HG03064 (cell line): ENCODE measurements at regions not wholly inside any gene's neighbourhood (a gene's known extent, or its start where the extent isn't known, plus 50 kb on each side); places are given as distances from the start of the nearest gene placed in this dataset.
"Not testable (repeated sequence)": the region's sequence is repeated elsewhere in the genome, so short reads cannot be mapped to it uniquely, and the experiment has no call there.

Experiments
- ATAC-seq: cut with Tn5 transposase; IDR thresholded peaks from one replicate; pipeline ENCODE4 v1.9.1; 2021; ENCODE audit warnings: low read depth; ENCODE audit not compliant: unreplicated experiment

- no peak for ATAC-seq
Measured at GRCh38 chr2:64905338-64906024, 83.7 kb upstream of the SLC1A4 start.

DNA sequence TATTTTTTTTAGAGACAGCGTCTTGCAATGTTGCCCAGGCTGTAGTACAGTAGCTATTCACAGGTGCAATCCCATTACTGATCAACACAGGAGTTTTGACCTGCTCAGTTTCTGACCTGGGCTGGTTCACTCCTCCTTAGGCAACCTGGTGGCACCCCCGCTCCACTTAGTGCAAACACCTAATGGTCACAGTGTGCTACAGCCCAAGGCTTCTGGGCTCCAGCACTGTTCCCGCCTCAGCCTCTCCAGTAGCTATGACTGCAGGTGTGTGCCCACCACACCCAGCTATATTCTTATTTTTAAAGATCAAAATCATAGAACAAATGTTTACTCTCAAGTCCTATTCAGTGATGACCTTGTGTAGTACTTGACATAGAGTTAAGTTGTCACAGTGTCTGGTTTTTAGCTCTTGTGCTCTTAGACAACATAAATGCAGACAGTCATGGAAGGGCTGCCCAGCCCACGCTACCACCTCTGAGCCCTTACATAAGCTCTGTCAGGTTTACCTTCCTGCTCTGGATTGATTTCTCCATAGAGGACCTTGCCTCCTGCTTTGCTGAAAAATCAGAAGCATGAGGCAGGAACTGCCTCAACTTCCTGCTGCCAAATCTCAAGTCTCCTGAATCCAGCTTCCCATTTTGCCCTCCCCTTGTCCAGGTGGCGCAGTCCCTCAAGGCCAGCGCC lies 82.2 kb upstream of the SLC1A4 start:
- ATAC-seq, result no peak

GRCh38 chr2:64908406-64908805 lies 80.8 kb upstream of the SLC1A4 start:
- no peak for ATAC-seq

- ATAC-seq, result no peak
Measured at GRCh38 chr2:64910523-64910922, 78.7 kb upstream of the SLC1A4 start.

GRCh38 chr2:64910972-64911433 lies 78.2 kb upstream of the SLC1A4 start:
- no peak for ATAC-seq

DNA sequence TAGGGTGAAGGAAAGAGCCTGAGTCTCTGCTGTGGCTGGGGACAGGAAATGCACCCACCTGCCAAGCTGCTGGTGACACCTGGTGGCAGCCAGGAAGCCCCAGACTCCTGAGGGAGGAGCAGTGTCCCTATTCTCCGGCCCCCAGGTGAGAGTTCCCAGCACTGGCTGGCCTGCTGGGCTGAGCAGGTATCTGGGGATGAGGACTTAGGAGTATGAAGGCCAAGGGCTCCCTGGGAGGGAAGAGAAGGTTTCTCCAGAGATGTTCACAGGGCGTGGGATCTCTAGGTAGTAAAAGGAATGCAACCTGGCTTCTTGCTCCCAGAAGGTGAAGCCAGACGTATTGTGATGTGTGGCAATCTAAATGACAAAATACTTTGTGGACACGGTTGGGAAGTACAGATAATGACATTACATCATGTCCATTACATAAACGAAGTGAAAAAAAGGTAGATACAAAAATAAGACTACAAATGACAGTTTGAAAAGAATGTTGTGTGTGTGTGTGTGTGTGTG lies 75.8 kb upstream of the SLC1A4 start:
- no peak for ATAC-seq

DNA sequence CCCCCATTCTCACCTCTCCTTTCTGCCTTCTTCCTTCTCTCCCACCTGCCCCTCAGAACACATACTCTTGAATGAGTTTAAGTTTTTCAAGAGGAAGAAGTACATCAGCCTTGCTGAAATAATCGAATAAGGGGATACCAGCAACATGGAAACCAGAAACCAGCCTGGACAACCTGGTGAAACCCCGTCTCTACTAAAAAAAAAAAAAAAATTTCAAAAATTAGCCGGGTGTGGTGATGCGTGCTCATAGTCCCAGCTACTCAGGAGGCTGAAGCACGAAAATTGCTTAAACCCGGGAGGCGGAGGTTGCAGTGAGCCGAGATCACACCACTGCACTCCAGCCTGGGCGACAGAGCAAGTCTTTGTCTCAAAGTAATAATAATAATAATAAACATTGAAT lies 75.0 kb upstream of the SLC1A4 start:
- ATAC-seq, result no peak

DNA sequence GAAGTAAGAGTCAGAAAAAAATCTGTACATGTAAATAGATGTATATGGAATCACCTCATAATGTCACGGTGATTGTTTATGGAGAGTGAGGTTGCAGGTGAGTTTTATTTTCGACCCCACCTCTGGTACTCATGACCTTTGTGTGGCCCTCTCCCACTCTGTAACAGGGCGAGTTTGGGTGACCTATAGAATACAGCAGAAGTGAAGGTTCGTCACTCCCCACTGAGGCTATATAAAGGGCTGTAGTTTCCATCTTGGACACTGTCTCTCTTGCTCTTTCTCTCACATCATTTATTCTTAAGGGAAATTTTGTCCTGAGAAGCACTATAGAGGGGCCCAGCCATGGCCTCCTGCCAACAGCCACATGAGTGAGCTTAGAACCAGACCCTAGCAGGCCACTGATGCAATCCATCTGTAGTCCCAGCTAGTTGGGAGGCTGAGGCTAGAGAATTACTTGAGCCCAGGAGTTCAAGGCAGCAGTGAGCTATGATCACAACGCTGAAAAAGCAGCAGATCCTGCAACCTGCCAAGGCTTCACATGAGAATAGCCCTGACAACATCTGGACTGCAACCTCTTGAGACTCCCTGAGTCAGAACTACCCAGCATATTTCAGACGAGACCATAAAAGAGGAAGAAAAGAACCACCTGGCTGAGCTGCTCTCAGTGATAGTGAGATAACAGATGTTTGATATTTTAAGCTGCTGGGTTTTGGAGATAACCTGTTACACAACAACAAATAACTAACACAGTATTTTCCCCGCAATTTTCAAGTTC lies 74.3 kb upstream of the SLC1A4 start:
- ATAC-seq, result peak; percentile 54

DNA sequence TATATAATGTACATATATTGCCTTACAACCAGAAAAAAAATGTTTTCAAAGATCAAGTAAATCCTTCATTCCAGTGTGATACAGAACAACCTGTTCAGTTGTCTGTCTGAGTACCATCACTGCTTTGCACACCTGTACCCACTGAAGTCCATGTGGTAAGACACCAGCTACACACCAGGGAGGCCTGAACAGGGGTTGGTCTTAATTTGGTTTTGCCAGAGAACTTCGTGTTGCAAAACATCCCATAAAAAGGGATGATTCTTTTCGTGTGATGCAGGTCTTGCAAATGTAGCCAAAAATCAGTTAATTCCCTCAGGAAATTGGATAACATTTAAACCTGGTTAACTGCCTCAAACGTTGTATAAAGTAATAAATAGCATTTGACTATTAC lies 73.7 kb upstream of the SLC1A4 start:
- peak; percentile 2 for ATAC-seq

DNA sequence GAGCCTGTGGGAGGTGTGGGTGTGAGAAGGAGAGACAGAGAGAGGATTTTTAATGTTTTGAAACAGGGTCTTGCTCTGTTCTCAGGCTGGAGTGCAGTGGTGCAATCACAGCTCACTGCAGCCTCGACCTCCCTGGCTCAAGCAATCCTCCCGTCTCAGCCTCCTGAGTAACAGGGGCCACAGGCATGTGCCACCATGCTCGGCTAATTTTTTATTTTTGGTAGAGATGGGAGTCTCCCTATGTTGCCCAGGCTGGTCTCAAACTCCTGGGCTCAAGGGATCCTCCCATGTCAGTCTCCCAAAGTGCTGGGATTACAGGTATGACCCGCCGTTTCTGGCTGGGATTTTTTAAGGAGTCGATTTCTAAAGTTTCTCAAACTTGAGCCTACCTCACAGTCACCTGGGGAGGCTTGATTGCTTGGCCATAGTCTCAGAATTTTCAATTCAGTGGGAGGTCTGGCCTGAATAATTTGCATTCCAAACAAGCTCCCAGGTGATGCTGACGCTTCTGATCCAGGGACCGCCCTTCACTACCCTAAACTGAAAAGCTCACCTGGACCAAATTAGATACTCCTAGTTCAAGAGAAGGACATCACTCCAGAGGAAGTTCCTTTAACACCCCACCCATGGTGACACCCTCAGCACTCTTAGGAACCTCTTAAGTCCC lies 70.8 kb upstream of the SLC1A4 start:
- ATAC-seq, result no peak

GRCh38 chr2:64919261-64919660 lies 69.9 kb upstream of the SLC1A4 start:
- no peak for ATAC-seq

DNA sequence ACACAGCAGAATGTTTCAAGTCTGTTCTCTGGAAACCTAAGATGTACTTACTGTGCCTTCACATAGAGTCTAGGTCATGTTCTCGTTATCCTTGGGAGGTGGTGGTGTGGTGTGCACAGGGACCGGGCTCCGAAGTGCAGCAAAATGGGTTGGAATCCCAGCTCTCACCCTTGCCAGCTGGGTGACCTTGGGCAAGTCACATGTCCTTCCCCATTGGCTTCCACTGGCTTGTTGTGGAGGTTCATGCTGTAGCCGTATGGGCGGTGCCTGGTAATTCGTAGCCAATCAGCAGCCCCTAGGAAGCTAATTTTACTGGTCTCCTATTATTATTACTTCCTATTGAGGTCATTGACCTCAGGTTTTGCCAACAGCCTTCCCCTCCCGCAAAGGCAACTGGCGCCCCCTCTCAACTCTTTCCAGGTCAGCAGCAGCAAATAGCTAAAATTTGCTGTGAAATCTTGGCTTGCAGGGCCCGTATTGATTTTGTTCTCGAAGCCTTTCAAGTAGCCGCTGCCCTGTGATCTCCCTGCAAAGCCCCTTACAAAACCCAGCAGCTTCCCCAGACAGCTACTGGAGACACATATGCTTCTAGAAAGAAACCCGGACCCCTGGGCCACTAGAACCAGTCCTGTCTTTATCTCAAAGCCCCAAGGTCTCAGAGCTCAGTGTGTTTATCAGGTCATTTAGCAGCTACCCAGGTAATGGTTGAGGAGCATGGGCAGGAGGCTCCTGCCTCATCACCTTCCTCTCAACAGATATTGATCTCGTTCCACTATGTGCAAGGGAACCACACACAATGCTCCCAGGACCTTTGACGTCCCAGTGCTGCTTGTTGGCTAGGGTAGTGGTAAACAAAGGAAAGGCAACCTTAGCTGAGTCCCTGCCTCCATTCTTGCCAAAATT lies 66.5 kb upstream of the SLC1A4 start:
- ATAC-seq, result no peak

DNA sequence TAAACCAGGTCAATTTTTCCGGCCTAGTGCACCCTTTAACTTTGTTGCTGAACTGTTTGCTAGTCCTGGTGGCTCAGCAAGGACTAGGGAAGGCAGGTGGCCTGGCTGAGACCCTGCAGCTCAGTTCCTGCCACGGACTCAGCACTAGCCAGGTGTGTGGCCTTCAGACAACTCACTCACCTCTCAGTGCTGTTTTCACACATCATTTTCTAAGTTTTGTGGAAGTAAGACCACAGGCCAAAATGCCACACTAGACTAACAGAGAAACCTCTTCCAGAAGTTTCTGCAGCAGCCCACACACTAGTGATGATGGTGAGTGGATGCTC lies 65.9 kb upstream of the SLC1A4 start:
- no peak for ATAC-seq

DNA sequence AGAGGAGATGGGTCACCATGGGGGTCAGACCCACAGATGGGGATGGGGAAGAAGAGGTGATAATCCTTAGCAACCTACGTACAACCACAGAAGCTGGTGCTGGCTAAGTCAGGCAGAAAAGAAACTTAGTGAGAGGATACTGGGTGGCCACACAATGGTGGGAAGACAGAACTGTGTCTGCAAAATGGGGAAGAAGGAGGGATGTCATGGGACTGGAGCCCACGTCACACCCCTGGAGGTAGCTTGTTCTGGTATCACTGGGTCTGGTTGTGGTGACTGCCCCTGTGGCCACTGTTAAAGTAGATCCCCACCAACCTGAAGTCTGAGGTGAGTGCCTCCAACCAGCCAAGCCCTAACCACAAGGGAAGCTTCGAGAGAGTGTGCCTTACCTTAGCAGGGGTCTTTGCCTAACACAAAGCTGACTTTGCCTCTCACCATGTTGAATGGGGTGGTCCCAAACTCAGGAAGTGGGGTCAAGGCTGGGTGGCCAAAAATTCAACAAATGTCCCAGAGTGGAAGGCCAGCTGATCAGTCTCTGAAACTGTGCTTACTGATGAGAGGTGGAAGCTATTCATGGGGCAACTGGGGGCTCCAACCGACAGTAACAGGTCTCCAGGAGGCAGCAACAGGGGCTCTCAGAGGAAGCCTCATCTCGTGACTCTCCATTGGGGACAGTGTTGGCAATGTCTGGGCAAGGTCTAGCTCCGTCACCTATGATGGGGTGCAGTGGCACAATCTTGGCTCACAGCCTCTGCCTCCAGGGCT lies 64.8 kb upstream of the SLC1A4 start:
- no peak for ATAC-seq

DNA sequence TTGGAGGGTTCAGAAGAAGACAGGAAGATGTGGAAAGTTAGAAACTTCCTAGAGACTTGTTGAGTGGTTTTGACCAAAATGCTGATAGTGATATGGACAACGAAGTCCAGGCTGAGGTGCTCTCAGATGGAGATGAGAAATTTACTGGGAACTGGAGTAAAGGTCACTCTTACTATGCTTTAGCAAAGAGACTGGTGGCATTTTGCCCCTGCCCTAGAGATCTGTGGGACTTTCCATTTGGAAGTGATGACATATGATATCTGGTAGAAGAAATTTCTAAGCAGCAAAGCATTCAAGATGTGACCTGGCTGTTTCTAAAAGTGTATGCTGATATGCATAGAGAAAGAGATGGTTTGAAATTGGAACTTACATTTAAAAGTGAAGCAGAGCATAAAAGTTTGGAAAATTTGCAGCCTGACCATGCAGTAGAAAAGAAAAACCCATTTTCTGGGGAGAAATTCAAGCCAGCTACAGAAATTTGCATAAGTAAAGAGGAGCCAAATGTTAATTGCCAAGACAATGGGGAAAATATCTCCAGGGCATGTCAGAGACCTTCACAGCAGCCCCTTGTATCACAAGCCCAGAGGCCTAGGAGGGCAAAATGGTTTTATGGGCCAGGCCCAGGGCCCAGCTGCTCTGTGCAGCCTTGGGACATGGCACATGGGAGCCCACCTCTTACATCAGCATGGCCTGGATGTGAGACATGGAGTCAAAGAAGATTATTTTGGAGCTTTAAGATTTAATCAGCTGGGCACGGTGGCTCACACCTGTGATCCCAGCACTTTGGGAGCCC lies 63.1 kb upstream of the SLC1A4 start:
- not testable (repeated sequence) for ATAC-seq

DNA sequence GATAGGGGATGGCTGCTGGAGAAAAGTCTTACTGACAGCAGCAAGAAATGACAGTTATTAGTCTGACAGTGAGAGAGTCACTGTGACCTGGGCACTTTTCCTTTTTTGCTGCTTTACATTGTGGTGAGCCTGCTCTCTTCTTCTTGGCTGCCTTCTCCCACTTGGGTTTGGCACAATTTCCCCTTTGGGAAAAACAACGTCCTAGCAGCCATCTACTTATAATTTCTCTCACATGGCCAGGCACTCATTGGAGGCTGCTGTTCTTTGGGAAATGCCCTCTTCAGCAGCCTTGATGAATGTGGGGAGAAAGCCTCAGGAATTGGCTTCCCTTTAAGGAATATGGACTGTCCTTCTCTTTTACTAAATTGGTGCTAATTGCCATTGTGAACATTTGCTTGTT lies 60.4 kb upstream of the SLC1A4 start:
- ATAC-seq, result no peak

DNA sequence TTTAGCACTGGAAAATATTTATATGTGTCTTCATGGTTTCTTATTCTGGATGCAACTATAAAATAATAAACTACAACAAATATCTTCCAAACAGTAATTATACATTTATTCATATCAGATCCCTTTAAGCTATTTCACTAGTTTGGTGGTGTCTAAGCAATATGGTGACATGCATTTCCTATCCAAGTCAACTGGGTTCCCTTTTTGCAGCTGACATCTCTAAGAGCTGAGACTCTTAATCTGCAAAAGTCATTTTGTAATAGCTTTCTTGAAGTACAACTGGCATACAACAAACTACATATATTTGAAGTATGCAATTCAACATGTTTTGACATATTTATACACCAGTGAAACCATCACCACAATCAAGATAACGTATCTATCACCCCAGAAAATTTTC lies 59.9 kb upstream of the SLC1A4 start:
- ATAC-seq, result no peak

DNA sequence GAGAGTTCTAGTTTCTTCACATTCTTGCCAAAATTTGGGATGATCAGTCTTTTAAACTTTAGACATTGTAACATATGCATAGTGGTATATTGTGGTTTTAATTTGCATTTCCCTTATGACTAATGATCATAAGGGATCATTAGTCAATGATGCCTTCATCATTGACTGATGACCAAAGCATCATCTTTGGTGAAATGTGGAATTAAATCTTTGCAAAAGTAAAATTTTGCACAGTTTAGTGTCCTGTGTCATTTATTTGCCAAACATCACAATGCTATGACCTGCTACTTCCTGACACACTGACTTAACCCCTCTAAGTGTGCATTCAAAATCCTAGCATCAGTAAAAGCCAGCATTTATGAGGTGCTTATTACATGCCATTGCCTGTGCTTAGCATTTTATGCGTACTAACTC lies 58.9 kb upstream of the SLC1A4 start:
- no peak for ATAC-seq
